NCI-H2196 treated with DMSO at 0.1 percent for 48 hours (cell line): ENCODE measurements at regions not wholly inside any gene's neighbourhood (a gene's known extent, or its start where the extent isn't known, plus 50 kb on each side); places are given as distances from the start of the nearest gene placed in this dataset.

ENCODE experiments used
- DNase-seq: peaks from one replicate; lab custom pipeline; 2025; ENCODE audit not compliant: unreplicated experiment; lab: John Stamatoyannopoulos, UW

DNA sequence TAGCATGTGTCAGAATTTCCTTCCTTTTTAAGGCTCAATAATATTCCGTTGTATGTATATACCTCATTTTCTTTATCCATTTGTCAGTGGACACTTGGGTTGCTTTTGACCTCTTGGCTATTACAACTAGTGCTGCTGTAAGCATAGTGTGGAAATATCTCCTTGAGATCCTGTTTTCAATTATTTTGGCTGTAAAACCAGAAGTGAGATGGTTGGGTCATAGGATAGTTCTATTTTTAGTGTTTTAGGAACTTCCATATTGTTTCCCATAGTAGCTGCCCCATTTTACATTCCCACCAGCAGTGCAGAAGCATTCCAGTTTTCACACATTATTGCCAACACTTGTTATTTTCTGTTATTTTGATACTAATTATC, 70.4 kb upstream of the C15orf39 start:
- DNase-seq: no peak

- DNase-seq: no peak
Observed at GRCh38 chr15:75134748-75135147, 66.9 kb upstream of the C15orf39 start.

DNA sequence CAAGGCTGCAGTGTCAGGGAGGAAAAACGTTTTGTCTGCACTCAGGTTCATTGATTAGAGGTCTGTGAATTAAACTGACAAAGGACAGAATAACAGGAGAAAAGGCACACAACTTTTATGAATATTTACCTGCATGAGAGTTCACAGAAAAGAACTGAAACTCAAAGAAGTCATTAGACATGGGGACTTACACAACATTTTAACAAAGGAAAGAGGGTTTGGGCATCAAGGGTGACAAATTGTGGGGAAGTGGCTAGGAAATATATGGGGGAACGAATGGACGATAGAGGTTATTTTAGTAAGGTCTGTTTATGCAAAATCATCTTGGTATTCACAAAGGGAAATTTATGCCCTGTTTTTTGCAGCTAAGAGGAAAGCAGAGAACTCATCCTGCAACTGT, 65.6 kb upstream of the C15orf39 start:
- DNase-seq: no peak

DNA sequence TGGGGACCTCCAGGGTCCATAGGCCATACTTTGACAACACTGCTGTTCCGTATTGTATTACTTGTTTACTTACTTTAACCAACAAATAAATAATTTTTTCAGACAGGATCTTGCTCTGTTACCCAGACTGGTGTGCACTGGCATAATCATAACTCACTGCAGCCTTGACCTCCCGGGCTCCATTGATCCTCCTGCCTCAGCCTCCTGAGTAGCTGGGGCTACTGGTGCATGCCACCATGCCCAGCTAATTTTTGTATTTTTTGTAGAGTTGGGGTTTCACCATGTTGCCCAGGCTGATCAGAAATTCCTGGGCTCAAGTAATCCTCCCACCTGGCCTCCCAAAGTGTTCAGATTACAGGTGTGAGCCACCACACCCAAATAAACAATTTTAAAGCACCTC, 64.9 kb upstream of the C15orf39 start:
- no peak for DNase-seq

DNA sequence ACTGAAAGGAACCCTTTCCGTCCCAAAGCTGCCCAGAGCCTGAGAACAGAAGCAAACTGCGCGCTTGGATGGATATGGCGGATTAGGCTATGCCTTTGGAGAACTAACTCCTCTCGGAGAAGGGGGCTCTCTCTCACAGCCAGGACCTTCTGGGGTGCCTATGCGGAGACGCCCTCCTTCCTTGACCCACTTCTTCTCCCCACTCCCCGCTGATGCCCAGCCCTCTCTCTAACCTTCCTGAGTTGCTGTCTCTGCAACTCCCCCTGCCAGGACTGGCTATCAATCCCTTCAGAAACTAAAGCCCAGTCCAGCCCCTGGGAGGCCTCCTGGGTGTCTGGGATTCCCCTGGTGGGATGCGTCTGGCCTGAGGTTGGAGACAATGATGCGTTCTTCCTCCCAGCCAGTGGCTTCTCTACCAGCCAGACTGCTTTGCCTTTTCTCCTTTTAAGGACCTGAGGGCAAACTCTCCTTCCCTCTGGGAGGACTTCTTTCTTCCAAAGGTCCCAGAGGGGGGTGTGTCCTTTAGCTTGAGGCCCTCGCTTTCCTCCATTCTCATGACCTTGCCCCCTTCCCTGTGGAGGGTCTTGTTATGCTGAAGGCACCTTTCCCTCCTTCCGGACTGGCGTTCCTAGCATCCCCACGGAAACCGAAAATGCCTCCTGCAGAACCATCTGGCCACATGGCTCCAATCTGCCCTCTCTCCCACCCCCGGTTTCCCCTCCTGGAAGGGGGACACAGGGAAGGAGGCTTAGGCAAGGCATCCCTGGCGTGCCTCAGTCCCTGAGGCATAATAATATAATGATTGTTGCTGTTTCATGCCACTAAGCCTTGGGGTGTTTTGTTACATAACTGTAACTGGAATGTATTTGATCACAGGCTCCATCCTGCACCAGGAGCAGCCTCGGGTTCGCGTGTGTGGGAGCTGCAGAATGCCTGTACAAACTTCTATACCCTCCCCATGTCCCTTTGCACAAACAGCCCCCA, 63.4 kb upstream of the C15orf39 start:
- DNase-seq: no peak

GRCh38 chr15:75140080-75140879, 61.4 kb upstream of the C15orf39 start:
- DNase-seq: no peak

DNA sequence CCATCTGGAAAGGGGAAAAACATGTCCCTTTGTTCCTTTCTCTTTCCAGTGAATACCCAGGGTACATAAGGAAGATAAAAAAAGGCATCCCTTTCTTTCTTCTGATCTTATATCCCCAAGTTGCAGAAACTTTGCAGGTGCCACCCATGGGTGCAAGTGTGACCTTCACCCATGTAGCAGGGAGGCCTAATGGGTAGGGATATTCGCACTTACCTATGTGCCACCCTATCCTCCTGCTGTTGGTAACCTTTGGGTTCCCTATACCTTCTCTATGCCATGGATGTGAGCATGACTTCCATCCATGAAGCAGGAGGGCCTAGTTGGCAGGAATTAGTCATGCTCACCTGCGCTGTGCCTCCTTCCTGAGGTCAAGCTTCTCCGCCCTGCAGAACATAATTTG, 59.2 kb upstream of the C15orf39 start:
- DNase-seq: no peak

GRCh38 chr15:75143738-75144334, 57.8 kb upstream of the C15orf39 start:
- no peak for DNase-seq

GRCh38 chr15:75145027-75145841, 56.4 kb upstream of the C15orf39 start:
- DNase-seq: no peak

GRCh38 chr15:75148280-75148679, 53.4 kb upstream of the C15orf39 start:
- no peak for DNase-seq

DNA sequence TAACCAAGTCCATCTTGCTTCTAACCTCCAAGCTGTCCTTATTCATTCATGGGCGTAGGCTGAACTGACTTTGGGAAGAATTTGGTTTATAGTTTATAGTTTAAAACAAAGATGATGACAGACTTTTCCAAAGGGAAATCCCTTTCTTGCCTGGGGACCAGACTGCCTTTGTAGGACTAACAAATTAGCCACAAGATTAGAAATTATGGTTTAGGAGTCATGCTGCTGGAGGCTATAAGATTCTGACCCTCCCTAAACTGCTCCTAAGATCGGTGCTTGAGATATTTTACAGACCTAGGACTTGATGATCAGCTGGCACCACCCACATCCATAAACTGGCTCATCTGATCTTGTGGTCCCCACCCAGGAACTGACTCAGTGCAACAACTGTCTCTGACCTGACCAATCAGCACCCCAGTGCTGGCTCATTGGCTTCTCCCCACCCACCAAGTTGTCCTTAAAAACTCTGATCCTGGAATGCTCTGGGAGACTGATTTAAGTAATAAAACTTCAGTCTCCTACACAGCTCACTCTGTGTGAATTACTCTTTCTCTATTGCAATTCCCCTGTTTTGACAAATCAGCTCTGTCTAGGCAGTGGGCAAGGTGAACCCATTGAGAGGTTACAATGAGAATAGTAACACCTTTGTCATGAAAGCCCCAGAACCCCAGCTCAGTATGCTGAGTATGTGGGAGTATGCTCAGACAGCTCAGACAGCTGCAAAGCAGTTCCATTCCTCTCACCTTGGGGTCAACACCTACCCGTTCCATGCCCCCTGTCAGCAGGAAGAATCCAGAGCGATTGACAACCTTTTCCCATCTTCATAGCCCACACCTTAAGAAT, 51.6 kb upstream of the C15orf39 start:
- no peak for DNase-seq

GRCh38 chr15:75151214-75152128, 50.2 kb upstream of the C15orf39 start:
- no peak for DNase-seq
